GM12891 (cell line): ENCODE measurements at regions not wholly inside any gene's neighbourhood (a gene's known extent, or its start where the extent isn't known, plus 50 kb on each side); places are given as distances from the start of the nearest gene placed in this dataset.
"Not testable (repeated sequence)": the region's sequence is repeated elsewhere in the genome, so short reads cannot be mapped to it uniquely, and the experiment has no call there.

Source experiments
- PAX5 ChIP-seq: IDR thresholded peaks from 2 replicates; pipeline ENCODE4 v1.6.1; 2011; ENCODE audit warnings: low read length, moderate library complexity, mild to moderate bottlenecking; ENCODE audit not compliant: insufficient read depth, severe bottlenecking
- POLR2A ChIP-seq: IDR thresholded peaks from 2 replicates; pipeline ENCODE4 v1.6.1; 2011; ENCODE audit warnings: low read depth, low read length, control low read depth
- POLR2AphosphoS5 ChIP-seq: IDR thresholded peaks from 2 replicates; pipeline ENCODE4 v1.6.1; 2011; ENCODE audit warnings: low read depth, low read length, control low read depth
- POU2F2 ChIP-seq: IDR thresholded peaks from 2 replicates; pipeline ENCODE4 v1.6.1; 2011; ENCODE audit warnings: low read depth, mild to moderate bottlenecking, control low read depth, low read length, moderate library complexity
- SPI1 ChIP-seq: IDR thresholded peaks from 2 replicates; pipeline ENCODE4 v1.6.1; 2011; ENCODE audit warnings: low read depth, low read length, control low read depth
- TAF1 ChIP-seq: IDR thresholded peaks from 2 replicates; pipeline ENCODE4 v1.6.1; 2011; ENCODE audit warnings: low read depth, low read length, control low read depth

DNA sequence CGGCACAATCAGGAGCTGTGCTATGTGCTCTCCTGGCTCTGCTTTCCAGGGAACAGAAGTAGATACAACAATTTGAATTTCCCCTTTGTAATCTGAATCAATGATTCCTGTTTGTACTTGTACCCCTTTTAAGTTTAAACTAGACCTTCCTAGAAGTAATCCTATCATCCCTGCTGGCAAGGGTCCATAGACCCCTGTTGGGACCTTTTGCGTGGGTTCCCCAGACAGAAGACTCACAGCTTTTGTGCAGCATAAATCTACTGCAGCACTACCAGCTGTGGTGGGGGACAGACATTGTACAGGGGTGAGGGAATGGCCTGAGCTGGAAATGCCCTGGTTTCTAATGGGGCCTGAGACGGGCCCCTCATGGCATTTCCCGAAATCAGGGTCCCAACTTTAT, 604.1 kb upstream of the GRID2 start:
- not testable (repeated sequence) for TF ChIP-seq TAF1, POLR2AphosphoS5, POLR2A, POU2F2, PAX5, SPI1
